OCI-LY7 (cell line): ENCODE measurements at regions not wholly inside any gene's neighbourhood (a gene's known extent, or its start where the extent isn't known, plus 50 kb on each side); places are given as distances from the start of the nearest gene placed in this dataset.
"Not testable (repeated sequence)": the region's sequence is repeated elsewhere in the genome, so short reads cannot be mapped to it uniquely, and the experiment has no call there.

ENCODE experiments used
- BruUV-seq: library from RNA; stranded (reverse); fragments of 400-500 nt; replicated peaks from 2 replicates; lab custom pipeline; 2021; lab: Mats Ljungman, UMichigan
- CTCF ChIA-PET: fragments of 300-600 bp; sonication (Branson Sonifier 250); formaldehyde crosslinking; loops from one replicate; lab custom pipeline; 2022; ENCODE audit warnings: antibody characterized with exemption; ENCODE audit not compliant: unreplicated experiment; lab: Charles Lee
- POLR2A ChIA-PET: fragments of 300-600 bp; sonication (Branson Sonifier 250); formaldehyde crosslinking; loops from one replicate; lab custom pipeline; 2022; ENCODE audit warnings: antibody characterized with exemption; lab: Charles Lee
- DNase-seq: peaks from one replicate; pipeline ENCODE4 v3.0.0-alpha.2; 2015; ENCODE audit warnings: low spot score
- H2AFZ ChIP-seq: fragments of 200-600 bp; sonication (generic), shearing (Covaris generic); 2 replicates; pipeline ENCODE4 v1.6.1; 2014; ENCODE audit warnings: mild to moderate bottlenecking, antibody characterized with exemption, low read length, moderate library complexity
- H3K27ac ChIP-seq: fragments of 200-600 bp; sonication (generic); 2 replicates; pipeline ENCODE4 v1.5.1; 2014; ENCODE audit warnings: mixed run types, low read depth, mild to moderate bottlenecking, moderate library complexity, low read length, inconsistent platforms; ENCODE audit not compliant: poor library complexity, severe bottlenecking
- H3K36me3 ChIP-seq: fragments of 200-600 bp; sonication (generic); 2 replicates; pipeline ENCODE4 v1.6.1; 2014; ENCODE audit warnings: mild to moderate bottlenecking, antibody characterized with exemption, low read length, moderate library complexity, mixed read lengths; ENCODE audit not compliant: insufficient read depth
- H3K4me1 ChIP-seq: fragments of 200-600 bp; sonication (generic); 2 replicates; pipeline ENCODE4 v1.5.1; 2014; ENCODE audit warnings: mild to moderate bottlenecking, low read length; ENCODE audit not compliant: insufficient read depth, poor library complexity, severe bottlenecking
- H3K4me2 ChIP-seq: fragments of 200-600 bp; sonication (generic); 2 replicates; pipeline ENCODE4 v1.6.1; 2014; ENCODE audit warnings: mild to moderate bottlenecking, low read length
- H3K4me3 ChIP-seq: fragments of 200-600 bp; sonication (generic); 2 replicates; pipeline ENCODE4 v1.5.1; 2014; ENCODE audit warnings: mild to moderate bottlenecking, low read depth, low read length; ENCODE audit not compliant: poor library complexity, severe bottlenecking
- H3K79me2 ChIP-seq: fragments of 200-600 bp; sonication (generic); 2 replicates; pipeline ENCODE4 v1.6.1; 2016; ENCODE audit warnings: low read depth, mild to moderate bottlenecking, low read length, moderate library complexity, mixed read lengths; ENCODE audit not compliant: insufficient read depth
- H3K9me2 ChIP-seq: fragments of 200-600 bp; sonication (generic); 2 replicates; pipeline ENCODE4 v1.6.1; 2016; ENCODE audit warnings: mild to moderate bottlenecking, low read length, mixed read lengths; ENCODE audit not compliant: insufficient read depth
- H3K9me3 ChIP-seq: fragments of 200-600 bp; sonication (generic); 2 replicates; pipeline ENCODE4 v1.6.1; 2014; ENCODE audit warnings: mild to moderate bottlenecking, mixed run types, low read length, mixed read lengths
- H4K20me1 ChIP-seq: fragments of 200-600 bp; sonication (generic); 2 replicates; pipeline ENCODE4 v1.6.1; 2014; ENCODE audit warnings: mild to moderate bottlenecking, antibody characterized with exemption, low read length, moderate library complexity, mixed read lengths; ENCODE audit not compliant: insufficient read depth
- CTCF ChIP-seq: fragments of 200-600 bp; sonication (generic); conservative IDR thresholded peaks from 2 replicates; pipeline ENCODE4 v1.5.1; 2014; ENCODE audit warnings: mild to moderate bottlenecking, antibody characterized with exemption, low read length, moderate library complexity, mixed read lengths
- EZH2phosphoT487 ChIP-seq: fragments of 200-600 bp; sonication (generic); IDR thresholded peaks from 2 replicates; pipeline ENCODE4 v1.6.1; 2018; ENCODE audit warnings: low read depth, borderline replicate concordance, mild to moderate bottlenecking, mixed run types, antibody characterized with exemption, low read length, moderate library complexity, mixed read lengths
- intact Hi-C: fragments of 100-400 bp; cut with micrococcal nuclease; formaldehyde crosslinking; loops from one replicate; pipeline ENCODE4 v1.10.0; 2022; ENCODE audit not compliant: unreplicated experiment

DNA sequence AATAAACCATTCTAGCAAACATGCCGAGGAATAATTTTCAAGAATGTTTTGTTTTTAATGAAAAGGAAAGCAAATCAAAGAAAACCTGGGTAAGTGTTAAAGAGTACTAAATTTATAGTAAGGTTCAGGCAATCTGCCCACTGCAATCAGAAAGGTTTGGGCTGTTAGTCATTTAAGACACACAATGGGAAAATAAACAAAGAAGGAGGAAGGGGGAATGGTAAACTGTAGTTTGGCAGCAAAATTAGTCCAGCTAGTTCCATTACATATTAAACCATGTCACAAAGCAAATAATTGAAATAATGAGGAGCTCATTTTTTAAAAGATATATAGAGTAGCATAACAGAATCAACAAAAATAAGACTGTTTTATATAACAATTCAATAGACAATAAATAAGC is 87.5 kb upstream of the COPS8 start:
- no peaks in the 10 kb centered on the region for H3K4me1 ChIP-seq
- H4K20me1 ChIP-seq = no peaks in the 10 kb centered on the region
- H3K27ac ChIP-seq = no peak overlapping the region
- H3K79me2 ChIP-seq = no peaks in the 10 kb centered on the region
- DNase-seq = no peak
- BruUV-seq = no TSS peak
- no peak overlapping the region for H3K4me2 ChIP-seq
- ChIA-PET CTCF (no interaction called here), POLR2A (no interaction called here)
- no peak overlapping the region for H3K4me3 ChIP-seq
- H3K9me2 ChIP-seq = no peaks in the 10 kb centered on the region
- no peak overlapping the region for H2AFZ ChIP-seq
- H3K9me3 ChIP-seq = no peaks in the 10 kb centered on the region
- intact Hi-C loops = no loop called here
- no peak for TF ChIP-seq EZH2phosphoT487
- H3K36me3 ChIP-seq = no peaks in the 10 kb centered on the region

- no peak overlapping the region for H3K4me2 ChIP-seq
- intact Hi-C loops = no loop called here
- no peaks in the 10 kb centered on the region for H3K4me1 ChIP-seq
- no peaks in the 10 kb centered on the region for H3K36me3 ChIP-seq
- H3K4me3 ChIP-seq = no peak overlapping the region
- POLR2A ChIA-PET = no interaction called here
- CTCF ChIA-PET = no interaction called here
- H3K79me2 ChIP-seq = no peaks in the 10 kb centered on the region
- no TSS peak for BruUV-seq
- H2AFZ ChIP-seq = no peak overlapping the region
- no peak for DNase-seq
- no peak overlapping the region for H3K27ac ChIP-seq
- TF ChIP-seq CTCF (no peak), EZH2phosphoT487 (no peak)
- H3K9me3 ChIP-seq = no peaks in the 10 kb centered on the region
- no peaks in the 10 kb centered on the region for H4K20me1 ChIP-seq
- no peaks in the 10 kb centered on the region for H3K9me2 ChIP-seq
Observed at GRCh38 chr2:236998758-236999157, 86.9 kb upstream of the COPS8 start.

- Histone ChIP-seq H3K4me3 (no peak overlapping the region), H3K4me2 (no peak overlapping the region), H3K79me2 (no peaks in the 10 kb centered on the region), H3K4me1 (no peaks in the 10 kb centered on the region), H3K27ac (no peak overlapping the region), H3K9me2 (no peaks in the 10 kb centered on the region), H3K9me3 (no peaks in the 10 kb centered on the region), H2AFZ (no peak overlapping the region), H4K20me1 (no peaks in the 10 kb centered on the region), H3K36me3 (no peaks in the 10 kb centered on the region)
- POLR2A ChIA-PET = interaction anchor here (0.6 to 1.2 kb wide), 2 partner anchors 60 to 104 kb away, joined by 4 to 12 read pairs; no protein-coding TSS in a partner anchor
- intact Hi-C loops = no loop called here
- BruUV-seq = no TSS peak
- CTCF ChIA-PET = interaction anchor here (0.5 kb wide), 1 partner anchor 121 kb away, joined by 4 read pairs; no protein-coding TSS in a partner anchor
- DNase-seq = no peak
- TF ChIP-seq EZH2phosphoT487 (no peak), CTCF (no peak)
Observed at GRCh38 chr2:237000481-237000880, 85.2 kb upstream of the COPS8 start.

DNA sequence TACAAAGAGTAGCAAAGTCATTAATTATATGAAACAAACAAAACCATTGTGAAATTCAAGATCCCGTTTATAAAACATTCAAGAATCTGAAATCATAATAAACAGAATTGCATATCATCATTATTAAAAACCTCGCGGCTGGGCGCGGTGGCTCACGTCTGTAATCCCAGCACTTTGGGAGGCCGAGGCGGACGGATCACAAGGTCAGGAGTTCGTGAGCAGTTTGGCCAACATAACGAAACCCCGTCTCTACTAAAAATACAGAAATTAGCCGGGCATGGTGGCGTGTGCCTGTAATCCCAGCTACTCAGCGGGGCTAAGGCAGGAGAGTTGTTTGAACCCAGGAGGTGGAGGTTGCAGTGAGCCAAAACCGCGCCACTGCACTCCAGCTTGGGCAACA is 80.3 kb upstream of the COPS8 start:
- H3K4me1 ChIP-seq, H4K20me1 ChIP-seq, H3K79me2 ChIP-seq, BruUV-seq, H2AFZ ChIP-seq, H3K9me2 ChIP-seq, H3K4me3 ChIP-seq, POLR2A ChIA-PET, DNase-seq, CTCF ChIA-PET, H3K4me2 ChIP-seq, intact Hi-C loops, H3K27ac ChIP-seq, H3K36me3 ChIP-seq, H3K9me3 ChIP-seq: not testable (repeated sequence)
